ENCODE measurements at regions not wholly inside any gene's neighbourhood (a gene's known extent, or its start where the extent isn't known, plus 50 kb on each side); places are given as distances from the start of the nearest gene placed in this dataset.

DNA sequence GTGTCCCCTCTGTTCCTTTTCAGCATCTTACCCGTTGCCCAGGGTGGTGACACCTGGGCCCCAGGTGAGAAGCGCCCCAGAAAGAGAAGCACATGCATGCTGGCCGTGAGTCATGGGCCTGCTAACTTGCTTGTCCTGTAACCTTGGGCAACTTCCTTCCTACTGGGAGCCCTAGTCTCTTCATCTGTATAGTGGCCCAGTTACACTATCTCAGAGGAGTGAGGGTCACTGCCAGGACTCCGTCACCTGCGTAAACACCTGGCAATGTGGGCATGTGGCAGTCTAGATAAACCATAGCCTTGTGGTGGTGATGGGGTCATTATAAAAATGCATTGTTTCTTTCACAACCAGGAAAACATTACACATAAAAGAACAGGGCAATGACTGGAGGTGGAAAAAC lies 125.2 kb downstream of the SLC25A47 start (continued):
- no peak for TF ChIP-seq TAF7 (optimal IDR thresholded peaks at IDR 0.05; ENCODE audit: borderline replicate concordance, low read depth, low read length)
- TF ChIP-seq, protein P1, sequence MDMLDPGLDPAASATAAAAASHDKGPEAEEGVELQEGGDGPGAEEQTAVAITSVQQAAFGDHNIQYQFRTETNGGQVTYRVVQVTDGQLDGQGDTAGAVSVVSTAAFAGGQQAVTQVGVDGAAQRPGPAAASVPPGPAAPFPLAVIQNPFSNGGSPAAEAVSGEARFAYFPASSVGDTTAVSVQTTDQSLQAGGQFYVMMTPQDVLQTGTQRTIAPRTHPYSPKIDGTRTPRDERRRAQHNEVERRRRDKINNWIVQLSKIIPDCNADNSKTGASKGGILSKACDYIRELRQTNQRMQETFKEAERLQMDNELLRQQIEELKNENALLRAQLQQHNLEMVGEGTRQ (IDR thresholded peaks at IDR 0.05; ENCODE audit: low read length) = no peak

Measured in H1 (cell line).